ENCODE measurements at regions not wholly inside any gene's neighbourhood (a gene's known extent, or its start where the extent isn't known, plus 50 kb on each side); places are given as distances from the start of the nearest gene placed in this dataset.

GRCh38 chr20:10856237-10857015, 182.6 kb upstream of the JAG1 start:
- TF ChIP-seq TAF1 (IDR thresholded peaks at IDR 0.05; ENCODE audit: low read depth) (no peak), CTCF (IDR thresholded peaks at IDR 0.05; ENCODE audit: poor library complexity, severe bottlenecking) (no peak), EP300 (conservative IDR thresholded peaks at IDR 0.05; ENCODE audit: poor library complexity, severe bottlenecking) (no peak), POLR2AphosphoS5 (IDR thresholded peaks at IDR 0.05) (no peak), REST (IDR thresholded peaks at IDR 0.05; ENCODE audit: borderline replicate concordance) (no peak), MXI1 (conservative IDR thresholded peaks at IDR 0.05; ENCODE audit: poor library complexity, severe bottlenecking) (no peak)

Data from neural cell (in vitro differentiated cells).